AG10803 (cell line): ENCODE measurements at regions not wholly inside any gene's neighbourhood (a gene's known extent, or its start where the extent isn't known, plus 50 kb on each side); places are given as distances from the start of the nearest gene placed in this dataset.

Source experiments
- DNase-seq: peaks from one replicate; pipeline ENCODE4 v3.0.0; 2010; ENCODE audit warnings: low read depth
- H3K4me3 ChIP-seq: 2 replicates; pipeline ENCODE4 v1.5.1; 2011; ENCODE audit warnings: mild to moderate bottlenecking, low read length, control low read depth
- CTCF ChIP-seq: conservative IDR thresholded peaks from 2 replicates; pipeline ENCODE4 v1.5.1; 2011; ENCODE audit warnings: mild to moderate bottlenecking, low read length, control low read depth, inconsistent platforms

GRCh38 chr15:31526916-31527690 is 200.5 kb downstream of the KLF13 start:
- no peak overlapping the region for H3K4me3 ChIP-seq
- no peak for TF ChIP-seq CTCF
- DNase-seq, result no peak

- H3K4me3 ChIP-seq, result no peak overlapping the region
- no peak for TF ChIP-seq CTCF
- no peak for DNase-seq
These were observed 202.2 kb downstream of the KLF13 start for GRCh38 chr15:31528846-31529245.

- TF ChIP-seq CTCF, result no peak
- no peak for DNase-seq
- no peak overlapping the region for H3K4me3 ChIP-seq
These were observed 211.3 kb downstream of the KLF13 start for GRCh38 chr15:31537770-31538592.

- no peak for DNase-seq
- no peak overlapping the region for H3K4me3 ChIP-seq
- no peak for TF ChIP-seq CTCF
These were observed 214.0 kb downstream of the KLF13 start for GRCh38 chr15:31540633-31541032.

GRCh38 chr15:31544361-31544760 is 217.7 kb downstream of the KLF13 start:
- no peak overlapping the region for H3K4me3 ChIP-seq
- no peak for DNase-seq
- no peak for TF ChIP-seq CTCF

- TF ChIP-seq CTCF, result no peak
- DNase-seq, result no peak
- no peak overlapping the region for H3K4me3 ChIP-seq
These were observed 218.6 kb downstream of the KLF13 start for GRCh38 chr15:31545257-31545656.
